IMR-90 (cell line): ENCODE measurements at regions not wholly inside any gene's neighbourhood (a gene's known extent, or its start where the extent isn't known, plus 50 kb on each side); places are given as distances from the start of the nearest gene placed in this dataset.
A peak's percentile ranks its signal among the peaks of the same experiment; 100 is the strongest.

Source experiments
- ATAC-seq: fragments of 200-7000 bp; cut with Tn5 transposase; 2 replicates; pipeline ENCODE4 v1.9.1; 2020; ENCODE audit warnings: low read depth, mild to moderate bottlenecking, moderate library complexity
- BruUV-seq: library from RNA; stranded (reverse); fragments of 400-500 nt; replicated peaks from 2 replicates; lab custom pipeline; 2021; lab: Mats Ljungman, UMichigan
- CTCF ChIA-PET: fragments of 300-600 bp; formaldehyde crosslinking; extraction: SDS; loops from one replicate; lab custom pipeline; 2021; ENCODE audit warnings: antibody characterized with exemption; lab: Yijun Ruan, JAX
- POLR2A ChIA-PET: fragments of 300-600 bp; sonication (Branson Sonifier 250); formaldehyde crosslinking; loops from one replicate; lab custom pipeline; 2022; ENCODE audit warnings: antibody characterized with exemption; ENCODE audit not compliant: unreplicated experiment; lab: Charles Lee
- DNase-seq: peaks from one replicate; pipeline ENCODE4 v3.0.0; 2013
- H2AFZ ChIP-seq: replicated peaks from 2 replicates; pipeline ENCODE3; 2013; ENCODE audit warnings: low read length, mild to moderate bottlenecking; ENCODE audit not compliant: poor library complexity
- H2AK5ac ChIP-seq: 2 replicates; pipeline ENCODE4 v1.6.1; 2013; ENCODE audit warnings: low read depth, low read length, inconsistent platforms
- H2AK9ac ChIP-seq: replicated peaks from 2 replicates; pipeline ENCODE3; 2013; ENCODE audit warnings: mild to moderate bottlenecking, low read depth, low read length, moderate library complexity; ENCODE audit not compliant: poor library complexity
- H2BK120ac ChIP-seq: 2 replicates; pipeline ENCODE4 v1.6.1; 2013; ENCODE audit warnings: low read depth, low read length, inconsistent platforms
- H2BK15ac ChIP-seq: 3 replicates; pipeline ENCODE4 v1.6.1; 2013; ENCODE audit warnings: low read depth, low read length, inconsistent platforms
- H2BK20ac ChIP-seq: 2 replicates; pipeline ENCODE4 v1.6.1; 2013; ENCODE audit warnings: low read depth, mild to moderate bottlenecking, inconsistent platforms, low read length, moderate library complexity
- H2BK5ac ChIP-seq: 2 replicates; pipeline ENCODE4 v1.6.1; 2013; ENCODE audit warnings: mild to moderate bottlenecking, low read depth, low read length, inconsistent platforms; ENCODE audit not compliant: poor library complexity, severe bottlenecking
- H3K14ac ChIP-seq: replicated peaks from 2 replicates; pipeline ENCODE4 v1.6.1; 2013; ENCODE audit warnings: low read depth, low read length, inconsistent platforms
- H3K18ac ChIP-seq: 2 replicates; pipeline ENCODE4 v1.6.1; 2013; ENCODE audit warnings: low read depth, low read length, control low read depth
- H3K23ac ChIP-seq: 2 replicates; pipeline ENCODE4 v1.6.1; 2013; ENCODE audit warnings: low read depth, low read length, inconsistent platforms
- H3K27ac ChIP-seq: 2 replicates; pipeline ENCODE4 v1.5.1; 2013; ENCODE audit warnings: mild to moderate bottlenecking, control low read depth, low read length; ENCODE audit not compliant: insufficient read depth
- H3K27me3 ChIP-seq: 2 replicates; pipeline ENCODE4 v1.6.1; 2013; ENCODE audit warnings: low read length; ENCODE audit not compliant: control insufficient read depth, insufficient read depth
- H3K36me3 ChIP-seq: 2 replicates; pipeline ENCODE4 v1.6.1; 2013; ENCODE audit warnings: low read length, mixed read lengths; ENCODE audit not compliant: control insufficient read depth, insufficient read depth
- H3K4ac ChIP-seq: 2 replicates; pipeline ENCODE4 v1.6.1; 2013; ENCODE audit warnings: low read depth, low read length, inconsistent platforms
- H3K4me1 ChIP-seq: 2 replicates; pipeline ENCODE4 v1.6.1; 2013; ENCODE audit warnings: low read length, mixed read lengths; ENCODE audit not compliant: control insufficient read depth, insufficient read depth
- H3K4me2 ChIP-seq: 2 replicates; pipeline ENCODE4 v1.6.1; 2013; ENCODE audit warnings: low read depth, mild to moderate bottlenecking, control low read depth, low read length, moderate library complexity
- H3K4me3 ChIP-seq: 2 replicates; pipeline ENCODE4 v1.5.1; 2013; ENCODE audit warnings: low read depth, mild to moderate bottlenecking, control low read depth, low read length, moderate library complexity; ENCODE audit not compliant: insufficient read depth
- H3K56ac ChIP-seq: 2 replicates; pipeline ENCODE4 v1.6.1; 2013; ENCODE audit warnings: low read length, inconsistent platforms; ENCODE audit not compliant: insufficient read depth; ENCODE audit errors: extremely low read depth
- H3K79me1 ChIP-seq, 2 experiments: 2 replicates each; pipeline ENCODE4 v1.6.1; 2013; ENCODE audit warnings: low read length in 2 of 2, inconsistent platforms in 1 of 2, low read depth in 1 of 2
- H3K9ac ChIP-seq: 2 replicates; pipeline ENCODE4 v1.6.1; 2013; ENCODE audit warnings: low read depth, low read length, control low read depth
- H3K9me1 ChIP-seq: 2 replicates; pipeline ENCODE4 v1.6.1; 2013; ENCODE audit warnings: low read length, inconsistent platforms; ENCODE audit not compliant: insufficient read depth
- H3K9me3 ChIP-seq: 2 replicates; pipeline ENCODE4 v1.6.1; 2013; ENCODE audit warnings: low read length; ENCODE audit not compliant: control insufficient read depth, insufficient read depth
- H4K20me1 ChIP-seq: 2 replicates; pipeline ENCODE4 v1.6.1; 2013; ENCODE audit warnings: low read length, inconsistent platforms; ENCODE audit not compliant: insufficient read depth
- H4K5ac ChIP-seq: 2 replicates; pipeline ENCODE4 v1.6.1; 2013; ENCODE audit warnings: mild to moderate bottlenecking, low read depth, low read length, control low read depth
- H4K8ac ChIP-seq, 2 experiments: 2 replicates each; pipeline ENCODE4 v1.6.1; 2013; ENCODE audit warnings: low read depth in 2 of 2, low read length in 2 of 2, control low read depth in 1 of 2, inconsistent platforms in 1 of 2
- H4K91ac ChIP-seq: 2 replicates; pipeline ENCODE4 v1.6.1; 2013; ENCODE audit warnings: low read depth, low read length, inconsistent platforms; ENCODE audit not compliant: insufficient read depth
- CTCF ChIP-seq: conservative IDR thresholded peaks from 2 replicates; pipeline ENCODE4 v1.5.1; 2012; ENCODE audit warnings: mild to moderate bottlenecking, low read depth, low read length, improper control_type of control experiment
- WGBS, 2 experiments: methylation state at CpG; one replicate each; pipeline versions ENCODE4 v1.1.5 to v1.1.7; 2013; ENCODE audit warnings: missing lambda C conversion rate in 2 of 2; ENCODE audit not compliant: insufficient read length in 1 of 2; ENCODE audit errors: extremely low coverage in 2 of 2; 5-methylcytosine and 5-hydroxymethylcytosine counted together
- dilution Hi-C: fragments of 300-500 bp; cut with HindIII; formaldehyde crosslinking; loops from one replicate; pipeline ENCODE4 v1.14.3; 2018; ENCODE audit warnings: low sequenced_read_pairs; ENCODE audit not compliant: unreplicated experiment
- in situ Hi-C: fragments of 300-500 bp; cut with MboI; formaldehyde crosslinking; loops from 3 replicates; pipeline ENCODE4 v1.14.3; 2019; ENCODE audit warnings: low sequenced_read_pairs, inconsistent platforms, mixed read lengths
- intact Hi-C: fragments of 100-400 bp; cut with micrococcal nuclease; formaldehyde crosslinking; loops from 2 replicates; pipeline ENCODE4 v1.10.0; 2022

- H4K20me1 ChIP-seq, result no peaks in the 10 kb centered on the region
- no peak overlapping the region for H2BK5ac ChIP-seq
- H3K27ac ChIP-seq, result no peak overlapping the region
- no peak overlapping the region for H3K14ac ChIP-seq
- ATAC-seq (no peak), DNase-seq (no peak)
- in situ Hi-C loops, result loop anchor here (25.0 kb wide), 1 partner anchor 1070 kb away; the partner anchor contains the start of gene DDX1
- no peak overlapping the region for H2AK5ac ChIP-seq
- H2AK9ac ChIP-seq, result no peak overlapping the region
- intact Hi-C loops, result loop anchor here (10.0 kb wide), 1 partner anchor 1057 kb away; no protein-coding TSS in a partner anchor
- no peaks in the 10 kb centered on the region for H3K27me3 ChIP-seq
- H3K9ac ChIP-seq, result no peak overlapping the region
- H4K91ac ChIP-seq, result peak overlapping the region; percentile 64
- 0 out of 3 replicates have a peak overlapping the region, but pooled peaks have one; percentile 80 for H2BK15ac ChIP-seq
- H2BK120ac ChIP-seq, result peak overlapping the region; percentile 85
- CTCF ChIA-PET, result no interaction called here
- WGBS, 2 experiments, result no CpG with 5 or more reads among the region's 4 CpGs
- no peaks in the 10 kb centered on the region for H3K36me3 ChIP-seq
- no peak overlapping the region for H2AFZ ChIP-seq
- POLR2A ChIA-PET, result no interaction called here
- H3K4me3 ChIP-seq, result no peak overlapping the region
- H3K9me3 ChIP-seq, result no peaks in the 10 kb centered on the region
- H3K79me1 ChIP-seq, result no peaks in the 10 kb centered on the region
- peak overlapping the region; percentile 24; the same call in 1 of the 2 replicates for H3K18ac ChIP-seq
- TF ChIP-seq CTCF, result no peak
- H3K4me1 ChIP-seq, result peaks cover 5% of the 10 kb centered on the region
- dilution Hi-C loops, result no loop called here
- H3K4me2 ChIP-seq, result no peak overlapping the region
- no peaks in the 10 kb centered on the region; the same call in 1 of the 2 replicates for H3K9me1 ChIP-seq
- no TSS peak for BruUV-seq
- no peak overlapping the region for H3K23ac ChIP-seq
- H2BK20ac ChIP-seq, result peak overlapping the region; percentile 57
- peak overlapping the region; percentile 30; the same call in 1 of the 2 replicates for H4K5ac ChIP-seq
- H4K8ac ChIP-seq, result peak overlapping the region in 1 of 2 experiments; percentile 53; a peak in 1 of 4 replicates
- no peak overlapping the region for H3K56ac ChIP-seq
- H3K4ac ChIP-seq, result peak overlapping the region; percentile 60
Observed at GRCh38 chr2:14517731-14518130, 114.8 kb upstream of the LRATD1 start.
